ENCODE measurements at regions not wholly inside any gene's neighbourhood (a gene's known extent, or its start where the extent isn't known, plus 50 kb on each side); places are given as distances from the start of the nearest gene placed in this dataset.

- no peak overlapping the region for H3K27ac Mint-ChIP-seq
- no peaks in the 10 kb centered on the region for H3K9me3 Mint-ChIP-seq
- no peaks in the 10 kb centered on the region for H3K27me3 Mint-ChIP-seq
- POLR2A ChIA-PET = no interaction called here
- DNase-seq = no peak
- ATAC-seq (ENCODE audit: low read depth) = no peak
- H3K36me3 Mint-ChIP-seq = no peaks in the 10 kb centered on the region
- peaks cover 10% of the 10 kb centered on the region for H3K4me1 Mint-ChIP-seq
- H3K4me3 Mint-ChIP-seq = no peak overlapping the region
Measured at GRCh38 chr5:109597893-109598292, 91.8 kb upstream of the MAN2A1 start.

DNA sequence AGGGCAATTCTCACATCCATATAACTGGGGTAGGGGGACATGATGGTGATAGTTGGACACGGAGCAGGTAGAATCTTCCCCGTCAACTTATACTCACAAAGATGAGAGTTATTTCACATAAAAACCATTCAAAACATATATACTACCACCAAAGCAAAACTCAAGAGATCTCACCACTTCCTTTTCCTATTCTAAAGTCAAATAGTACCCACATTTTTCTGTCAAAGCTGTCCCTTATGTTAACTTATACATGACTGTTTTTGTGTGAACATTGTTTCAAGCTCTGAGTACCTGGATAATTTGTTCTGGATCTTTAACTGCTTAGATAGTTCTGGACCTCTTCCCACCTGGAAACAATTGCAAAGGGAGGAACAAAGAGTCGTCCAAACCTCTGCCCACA, 95.5 kb upstream of the MAN2A1 start:
- peak overlapping the region; percentile 3 for H3K4me3 Mint-ChIP-seq
- no peaks in the 10 kb centered on the region for H3K27me3 Mint-ChIP-seq
- H3K36me3 Mint-ChIP-seq = no peaks in the 10 kb centered on the region
- H3K4me1 Mint-ChIP-seq = peaks cover 15% of the 10 kb centered on the region
- no peaks in the 10 kb centered on the region for H3K9me3 Mint-ChIP-seq
- POLR2A ChIA-PET = no interaction called here
- peak overlapping the region; percentile 35 for H3K27ac Mint-ChIP-seq
- ATAC-seq (ENCODE audit: low read depth) = peak; percentile 68
- DNase-seq = no peak

GRCh38 chr5:109590799-109591198, 98.9 kb upstream of the MAN2A1 start:
- Mint-ChIP-seq H3K9me3 (no peaks in the 10 kb centered on the region), H3K36me3 (no peaks in the 10 kb centered on the region), H3K27me3 (no peaks in the 10 kb centered on the region), H3K4me1 (peaks cover 15% of the 10 kb centered on the region), H3K27ac (no peak overlapping the region), H3K4me3 (no peak overlapping the region)
- POLR2A ChIA-PET = no interaction called here
- no peak for ATAC-seq (ENCODE audit: low read depth)
- no peak for DNase-seq

DNA sequence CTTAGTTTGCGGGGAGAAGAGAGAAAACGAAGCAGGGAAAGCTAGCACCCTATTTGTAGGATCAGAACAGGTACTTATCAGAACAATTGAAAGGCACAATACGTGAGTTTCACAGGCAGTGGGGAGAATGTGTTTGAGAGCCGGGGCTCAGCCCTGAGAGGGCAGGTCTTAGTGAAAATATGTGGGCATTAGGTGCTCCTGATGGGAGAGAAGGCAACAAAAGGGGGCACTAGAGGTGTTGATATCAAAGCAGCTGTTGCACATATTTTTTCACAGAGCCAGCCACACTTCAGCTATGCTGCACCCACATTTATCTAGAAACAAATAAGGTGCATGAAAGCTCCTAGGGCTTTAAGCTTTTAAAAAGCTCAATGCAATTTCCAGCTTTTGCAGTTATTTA, 99.7 kb upstream of the MAN2A1 start:
- Mint-ChIP-seq H3K36me3 (no peaks in the 10 kb centered on the region), H3K4me3 (no peak overlapping the region), H3K27ac (no peak overlapping the region), H3K27me3 (no peaks in the 10 kb centered on the region), H3K4me1 (peaks cover 15% of the 10 kb centered on the region), H3K9me3 (no peaks in the 10 kb centered on the region)
- POLR2A ChIA-PET = no interaction called here
- no peak for DNase-seq
- peak; percentile 26 for ATAC-seq (ENCODE audit: low read depth)

DNA sequence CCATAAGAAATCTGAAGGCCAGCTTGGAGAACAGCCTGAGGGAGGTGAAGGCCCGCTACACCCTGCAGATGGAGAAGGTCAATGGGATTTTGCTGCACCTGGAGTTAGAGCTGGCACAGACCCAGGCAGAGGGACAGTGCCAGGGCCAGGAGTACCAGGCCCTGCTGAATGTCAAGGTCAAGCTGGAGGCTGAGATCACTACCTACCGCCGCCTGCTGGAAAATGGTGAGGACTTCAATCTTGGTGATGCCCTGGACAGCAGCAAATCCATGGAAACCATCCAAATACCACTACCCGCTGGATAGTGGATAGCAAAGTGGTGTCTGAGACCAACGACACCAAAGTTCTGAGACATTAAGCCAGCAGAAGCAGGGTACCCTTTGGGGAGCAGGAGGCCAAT, 100.5 kb upstream of the MAN2A1 start:
- POLR2A ChIA-PET = no interaction called here
- no peak for DNase-seq
- Mint-ChIP-seq H3K27ac (no peak overlapping the region), H3K36me3 (no peaks in the 10 kb centered on the region), H3K9me3 (no peaks in the 10 kb centered on the region), H3K27me3 (no peaks in the 10 kb centered on the region), H3K4me3 (no peak overlapping the region), H3K4me1 (peaks cover 10% of the 10 kb centered on the region)
- ATAC-seq (ENCODE audit: low read depth) = no peak

DNA sequence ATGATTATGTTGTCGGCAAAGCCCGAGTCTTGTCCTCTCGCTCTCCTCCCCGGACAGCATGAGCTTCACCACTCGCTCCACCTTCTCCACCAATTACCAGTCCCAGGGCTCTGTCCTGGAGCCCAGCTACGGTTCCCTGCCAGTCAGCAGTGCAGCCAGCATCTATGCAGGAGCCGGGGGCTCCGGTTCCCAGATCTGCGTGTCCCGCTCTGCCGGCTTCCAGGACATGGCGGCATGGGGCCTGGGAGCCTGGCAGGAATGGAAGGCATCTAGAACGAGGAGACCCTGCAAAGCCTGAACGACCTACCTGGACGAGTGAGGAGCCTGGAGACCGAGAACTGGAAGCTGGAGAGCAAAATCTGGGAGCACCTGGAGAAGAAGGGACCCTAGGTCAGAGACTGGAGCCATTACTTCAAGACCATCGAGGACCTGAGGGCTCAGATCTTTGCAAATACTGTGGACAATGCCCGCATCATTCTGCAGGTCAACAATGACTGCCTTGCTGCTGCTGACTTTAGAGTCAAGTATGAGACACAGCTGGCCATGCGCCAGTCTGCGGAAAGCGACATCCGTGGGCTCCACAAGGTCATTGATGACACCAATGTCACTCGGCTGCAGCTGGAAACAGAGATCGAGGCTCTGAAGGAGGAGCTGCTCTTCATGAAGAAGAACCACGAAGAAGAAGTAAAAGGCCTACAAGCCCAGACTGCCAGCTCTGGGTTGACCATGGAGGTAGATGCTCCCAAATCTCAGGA, 101.3 kb upstream of the MAN2A1 start:
- Mint-ChIP-seq H3K36me3 (no peaks in the 10 kb centered on the region), H3K9me3 (no peaks in the 10 kb centered on the region), H3K4me1 (peaks cover 5% of the 10 kb centered on the region), H3K27ac (no peak overlapping the region), H3K4me3 (no peak overlapping the region), H3K27me3 (no peaks in the 10 kb centered on the region)
- ATAC-seq (ENCODE audit: low read depth) = no peak
- POLR2A ChIA-PET = no interaction called here
- DNase-seq = no peak

DNA sequence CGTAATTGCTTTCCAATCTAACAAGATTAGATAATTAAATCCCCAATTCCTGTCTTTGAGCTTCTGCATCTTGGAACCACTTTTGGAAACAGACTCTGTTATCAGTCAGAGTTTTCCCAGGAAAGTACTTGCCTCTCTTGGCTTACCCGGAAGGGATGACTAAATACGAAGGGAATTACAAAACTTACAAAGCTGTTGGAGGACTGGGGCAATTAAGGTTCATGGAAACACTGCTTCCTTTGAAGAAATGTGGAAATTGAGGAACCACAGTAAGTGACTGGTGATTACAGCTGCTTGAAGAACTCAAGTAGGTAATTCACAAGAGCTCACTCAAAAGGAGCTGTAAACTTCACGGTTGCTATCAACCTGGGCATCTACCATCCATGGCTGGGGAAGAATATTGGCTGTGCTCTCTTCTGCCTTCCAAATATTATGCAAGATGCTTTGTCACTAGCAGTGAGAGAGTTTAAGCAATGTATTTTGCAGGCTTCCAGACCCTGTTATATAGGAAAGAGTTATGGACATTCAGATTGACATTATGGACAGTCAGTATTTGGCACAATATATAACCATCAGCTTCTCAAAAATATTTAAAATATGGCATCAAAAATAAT, 104.6 kb upstream of the MAN2A1 start:
- no peak overlapping the region for H3K27ac Mint-ChIP-seq
- no peaks in the 10 kb centered on the region for H3K4me1 Mint-ChIP-seq
- no peak overlapping the region for H3K4me3 Mint-ChIP-seq
- no peaks in the 10 kb centered on the region for H3K9me3 Mint-ChIP-seq
- ATAC-seq (ENCODE audit: low read depth) (no peak), DNase-seq (no peak)
- POLR2A ChIA-PET = no interaction called here
- no peaks in the 10 kb centered on the region for H3K36me3 Mint-ChIP-seq
- H3K27me3 Mint-ChIP-seq = no peaks in the 10 kb centered on the region

GRCh38 chr5:109580225-109580624, 109.5 kb upstream of the MAN2A1 start:
- Mint-ChIP-seq H3K4me1 (no peaks in the 10 kb centered on the region), H3K36me3 (no peaks in the 10 kb centered on the region), H3K4me3 (no peak overlapping the region), H3K9me3 (peaks cover 2% of the 10 kb centered on the region), H3K27ac (no peak overlapping the region), H3K27me3 (peaks cover 2% of the 10 kb centered on the region)
- POLR2A ChIA-PET = no interaction called here
- ATAC-seq (ENCODE audit: low read depth) = no peak
- DNase-seq = no peak

DNA sequence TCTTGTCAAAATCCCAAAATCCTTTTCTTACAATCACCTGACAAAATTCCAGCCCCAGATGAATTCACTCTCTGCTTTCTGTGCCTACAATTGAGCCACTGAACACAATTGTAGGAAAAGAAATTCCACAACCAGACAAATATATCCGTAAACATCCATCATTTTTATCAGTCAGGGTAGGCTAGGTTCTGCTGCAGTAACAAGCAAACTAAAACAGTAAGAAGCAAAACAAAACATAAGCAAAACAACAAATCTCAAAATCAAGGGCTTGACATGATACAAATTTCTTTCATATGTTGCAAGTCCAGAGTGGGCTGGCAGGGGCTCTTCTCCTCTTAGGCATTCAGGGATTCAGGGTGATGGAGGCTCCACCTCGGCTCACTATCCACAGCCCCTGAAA, 114.2 kb upstream of the MAN2A1 start:
- POLR2A ChIA-PET = no interaction called here
- ATAC-seq (ENCODE audit: low read depth) (no peak), DNase-seq (no peak)
- H3K9me3 Mint-ChIP-seq = peaks cover 2% of the 10 kb centered on the region
- no peaks in the 10 kb centered on the region for H3K36me3 Mint-ChIP-seq
- H3K4me1 Mint-ChIP-seq = no peaks in the 10 kb centered on the region
- H3K27me3 Mint-ChIP-seq = peaks cover 2% of the 10 kb centered on the region
- H3K4me3 Mint-ChIP-seq = no peak overlapping the region
- H3K27ac Mint-ChIP-seq = no peak overlapping the region

DNA sequence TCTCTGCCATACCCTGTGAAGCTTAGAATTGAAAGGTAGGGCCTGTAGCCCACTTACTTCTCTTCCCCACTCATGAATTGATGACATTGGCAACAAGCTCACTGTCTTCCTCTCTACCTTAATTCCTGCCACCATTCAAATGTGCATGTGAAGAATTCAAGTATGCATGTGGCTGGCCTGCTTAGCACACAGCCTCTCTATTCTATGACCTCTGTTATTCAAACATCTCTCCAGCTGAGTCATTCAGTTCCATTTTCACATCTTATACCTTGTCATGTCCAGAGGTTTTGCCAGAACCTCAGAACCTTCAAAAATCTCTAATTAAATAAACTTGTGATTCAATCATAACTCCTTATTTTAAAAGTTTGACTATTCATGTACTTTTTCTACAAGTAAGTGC, 114.7 kb upstream of the MAN2A1 start:
- no peak for ATAC-seq (ENCODE audit: low read depth)
- Mint-ChIP-seq H3K4me3 (no peak overlapping the region), H3K9me3 (peaks cover 2% of the 10 kb centered on the region), H3K27ac (no peak overlapping the region), H3K36me3 (no peaks in the 10 kb centered on the region), H3K27me3 (peaks cover 2% of the 10 kb centered on the region), H3K4me1 (no peaks in the 10 kb centered on the region)
- DNase-seq = no peak
- POLR2A ChIA-PET = no interaction called here

DNA sequence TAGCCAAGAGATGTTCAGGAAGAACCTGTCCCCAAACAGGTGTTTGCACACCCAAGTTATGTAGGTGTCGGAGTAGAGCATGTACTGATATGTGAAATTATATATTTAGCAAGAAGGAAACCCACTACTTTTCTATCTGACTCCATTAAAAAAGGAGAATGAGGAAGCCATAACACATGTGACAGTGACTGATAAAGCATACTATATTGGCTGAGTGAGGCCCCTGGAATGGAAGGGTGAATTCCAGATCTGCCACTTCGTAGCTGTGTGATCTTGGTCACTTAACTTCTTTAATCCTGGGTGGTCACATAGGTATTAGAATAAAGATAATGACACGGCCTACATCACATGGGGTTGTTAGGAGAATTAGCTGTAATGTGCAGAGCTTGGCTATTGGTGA, 116.0 kb upstream of the MAN2A1 start:
- no peaks in the 10 kb centered on the region for H3K4me1 Mint-ChIP-seq
- H3K27ac Mint-ChIP-seq = no peak overlapping the region
- ATAC-seq (ENCODE audit: low read depth) = no peak
- POLR2A ChIA-PET = no interaction called here
- peaks cover 2% of the 10 kb centered on the region for H3K9me3 Mint-ChIP-seq
- no peak for DNase-seq
- H3K27me3 Mint-ChIP-seq = peaks cover 2% of the 10 kb centered on the region
- no peak overlapping the region for H3K4me3 Mint-ChIP-seq
- no peaks in the 10 kb centered on the region for H3K36me3 Mint-ChIP-seq

DNA sequence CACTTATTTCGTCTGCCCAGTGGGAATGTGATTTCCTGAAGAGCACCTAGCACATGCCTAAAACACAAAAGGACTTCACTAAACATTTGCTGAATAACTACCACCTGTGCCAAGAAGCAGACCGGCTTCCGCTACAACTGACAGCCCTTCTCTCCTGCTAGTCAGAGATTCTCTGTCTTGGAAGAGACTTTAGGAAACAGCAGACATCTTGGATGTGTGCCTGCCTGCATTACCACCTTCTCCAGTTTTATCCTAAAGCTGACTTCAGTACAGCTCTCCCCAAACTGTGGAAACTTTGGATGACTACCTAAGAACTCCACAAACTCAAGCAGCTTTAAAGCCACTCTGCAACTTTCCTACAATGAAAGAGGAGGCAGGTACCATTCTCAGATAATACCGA, 116.5 kb upstream of the MAN2A1 start:
- POLR2A ChIA-PET = no interaction called here
- no peaks in the 10 kb centered on the region for H3K4me1 Mint-ChIP-seq

GRCh38 chr5:109571785-109572184, 117.9 kb upstream of the MAN2A1 start:
- ATAC-seq (ENCODE audit: low read depth) = no peak
- Mint-ChIP-seq H3K4me3 (no peak overlapping the region), H3K27ac (no peak overlapping the region), H3K4me1 (no peaks in the 10 kb centered on the region), H3K27me3 (no peaks in the 10 kb centered on the region), H3K9me3 (peaks cover 2% of the 10 kb centered on the region), H3K36me3 (no peaks in the 10 kb centered on the region)
- no peak for DNase-seq
- POLR2A ChIA-PET = no interaction called here

More for the DNA sequence above, 116.5 kb upstream of the MAN2A1 start:
- Mint-ChIP-seq H3K36me3 (no peaks in the 10 kb centered on the region), H3K4me3 (no peak overlapping the region), H3K9me3 (peaks cover 2% of the 10 kb centered on the region), H3K27me3 (peaks cover 2% of the 10 kb centered on the region), H3K27ac (no peak overlapping the region)
- no peak for ATAC-seq (ENCODE audit: low read depth)
- no peak for DNase-seq

GRCh38 chr5:109570362-109570874, 119.3 kb upstream of the MAN2A1 start:
- Mint-ChIP-seq H3K9me3 (no peaks in the 10 kb centered on the region), H3K36me3 (no peaks in the 10 kb centered on the region), H3K4me1 (no peaks in the 10 kb centered on the region), H3K27ac (no peak overlapping the region), H3K27me3 (no peaks in the 10 kb centered on the region), H3K4me3 (no peak overlapping the region)
- no peak for DNase-seq
- POLR2A ChIA-PET = no interaction called here
- ATAC-seq (ENCODE audit: low read depth) = no peak

All from activated naive CD8-positive, alpha-beta T cell treated with anti-CD3 and anti-CD28 coated beads, Interleukin-2, amount 10 ng/mL, durations not matched to agents 7 days and 5 days (primary cell).